COLO668 (cell line): ENCODE measurements at regions not wholly inside any gene's neighbourhood (a gene's known extent, or its start where the extent isn't known, plus 50 kb on each side); places are given as distances from the start of the nearest gene placed in this dataset.
"Not testable (repeated sequence)": the region's sequence is repeated elsewhere in the genome, so short reads cannot be mapped to it uniquely, and the experiment has no call there.

Source experiments
- DNase-seq: peaks from one replicate; lab custom pipeline; 2025; ENCODE audit not compliant: unreplicated experiment; lab: John Stamatoyannopoulos, UW

GRCh38 chr7:25731068-25731845, 420.7 kb upstream of the NFE2L3 start:
- no peak for DNase-seq

DNA sequence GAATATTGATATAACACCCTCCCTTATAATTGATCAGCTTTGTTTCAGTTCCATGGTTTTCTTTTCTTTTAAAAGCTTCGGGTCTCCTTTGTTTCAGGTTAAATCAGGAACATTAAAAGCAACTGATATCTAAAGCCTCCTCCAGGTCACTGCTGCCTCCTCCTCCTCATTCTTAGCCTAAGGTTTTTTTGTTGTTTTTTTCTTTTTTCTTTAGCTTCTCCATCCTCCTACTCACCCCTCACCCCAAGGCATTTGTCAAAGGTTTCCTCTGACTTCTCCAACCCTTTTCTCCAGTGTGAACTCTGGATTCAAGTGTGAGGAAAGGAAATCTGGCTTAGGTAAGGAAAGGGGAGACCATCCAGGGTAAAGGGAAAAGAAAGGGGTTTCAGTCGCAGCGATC, 420.2 kb upstream of the NFE2L3 start:
- no peak for DNase-seq

GRCh38 chr7:25732766-25733217, 419.2 kb upstream of the NFE2L3 start:
- DNase-seq: no peak

DNA sequence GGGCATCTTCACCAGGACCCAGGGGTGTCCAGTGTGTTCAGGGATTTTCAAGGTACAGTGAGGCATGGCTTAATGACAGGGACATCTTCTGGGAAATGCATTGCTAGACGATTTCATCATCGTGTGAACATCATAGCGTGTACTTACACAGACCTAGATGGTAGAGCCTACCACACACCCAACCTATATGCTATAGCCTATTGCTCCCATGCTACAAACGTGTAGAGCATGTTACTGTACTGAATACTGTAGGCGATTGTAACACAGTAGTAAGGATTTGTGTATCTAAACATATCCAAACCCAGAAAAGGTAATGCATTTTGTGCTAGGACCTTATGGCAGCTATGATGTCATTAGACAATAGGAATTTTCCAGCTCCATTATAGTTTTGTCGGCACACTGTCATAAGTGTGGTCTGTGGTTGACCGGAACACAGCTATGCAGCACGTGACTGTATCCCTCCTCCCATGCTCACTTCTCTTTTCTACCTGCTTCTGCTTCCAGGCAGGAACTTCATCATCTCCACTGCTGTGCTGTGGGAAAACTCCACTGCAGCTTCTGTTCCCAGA, 416.2 kb upstream of the NFE2L3 start:
- DNase-seq: no peak

- DNase-seq: no peak
These were observed 413.5 kb upstream of the NFE2L3 start for GRCh38 chr7:25738528-25738927.

- DNase-seq: no peak
These were observed 412.9 kb upstream of the NFE2L3 start for GRCh38 chr7:25739143-25739542.

DNA sequence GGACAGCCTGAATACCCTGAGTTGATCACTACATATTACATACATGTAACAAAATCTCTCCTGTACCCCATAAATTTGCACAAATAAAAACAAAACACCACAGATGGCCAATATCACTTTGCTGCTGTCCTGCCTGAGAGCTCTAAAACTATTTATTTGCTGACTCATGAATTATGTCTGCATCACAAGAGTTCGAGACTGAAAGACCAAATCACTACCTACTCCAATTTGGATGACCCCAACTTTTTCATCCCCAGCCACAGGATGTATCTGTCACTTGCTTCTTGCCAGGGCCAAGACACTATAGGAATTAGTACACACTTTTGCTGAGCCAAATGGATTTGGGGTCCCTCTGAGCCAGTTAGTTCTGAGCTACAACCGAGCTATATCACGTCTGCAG, 409.7 kb upstream of the NFE2L3 start:
- DNase-seq: no peak

- DNase-seq: not testable (repeated sequence)
These were observed 408.1 kb upstream of the NFE2L3 start for GRCh38 chr7:25743670-25744451.

GRCh38 chr7:25750744-25751508, 401.1 kb upstream of the NFE2L3 start:
- no peak for DNase-seq

DNA sequence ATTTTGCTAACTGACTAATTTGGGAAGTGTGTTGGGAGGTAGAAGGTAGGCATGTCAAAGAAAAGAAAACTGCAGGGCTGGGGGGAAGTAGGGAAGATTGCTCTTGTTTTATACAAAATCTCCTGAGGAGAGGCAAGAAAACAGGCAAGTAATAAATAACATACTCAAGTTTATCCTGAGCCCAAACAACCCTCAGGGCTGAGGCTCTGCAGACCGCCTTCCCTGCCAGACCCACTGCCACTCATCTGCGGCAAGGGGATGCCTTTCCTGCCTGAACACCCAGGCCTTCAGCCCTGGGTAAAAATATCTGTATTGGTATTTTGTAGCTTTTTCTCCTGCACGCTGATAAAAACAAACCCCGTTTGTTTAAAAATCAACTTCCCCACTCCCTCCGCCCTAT, 399.8 kb upstream of the NFE2L3 start:
- no peak for DNase-seq

DNA sequence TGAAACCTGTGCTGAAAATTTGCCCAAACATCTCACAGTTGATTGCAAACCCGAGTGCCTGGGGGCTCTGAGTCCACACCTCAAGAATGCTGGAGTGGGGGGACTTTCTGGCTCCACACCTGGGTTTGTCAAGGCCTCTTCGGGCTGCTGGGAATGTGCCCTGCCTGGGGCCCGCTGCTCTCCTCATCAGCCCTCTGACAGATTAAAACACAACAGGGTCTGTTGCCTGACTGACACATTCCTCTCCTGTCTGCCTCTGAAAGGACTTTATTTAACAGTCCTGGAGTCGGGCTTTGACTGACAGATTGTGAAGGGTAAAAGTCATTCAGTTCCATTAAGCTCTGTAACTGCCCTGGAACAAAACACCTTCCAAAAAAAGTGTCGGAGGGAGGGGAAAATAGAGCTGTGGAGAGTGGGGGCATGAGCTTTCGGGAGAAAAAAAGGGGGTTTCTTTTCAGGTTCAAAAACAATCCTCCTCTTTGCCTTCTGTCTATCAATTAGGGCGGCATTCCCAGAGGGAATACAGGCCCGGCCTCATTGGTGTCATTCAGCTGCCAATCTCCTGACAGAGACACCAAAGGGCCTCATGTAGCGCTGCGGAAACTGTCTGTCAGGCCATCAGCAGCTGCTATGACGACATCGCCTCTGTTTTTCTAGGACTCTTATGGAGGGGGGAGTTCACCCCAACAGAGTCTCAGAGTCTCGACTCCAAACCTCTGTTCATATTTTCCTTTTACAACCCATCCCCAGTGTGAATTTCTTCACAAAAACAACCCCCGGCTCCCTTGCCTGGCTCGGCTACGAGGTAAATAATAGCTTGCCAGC, 398.8 kb upstream of the NFE2L3 start:
- DNase-seq: no peak

DNA sequence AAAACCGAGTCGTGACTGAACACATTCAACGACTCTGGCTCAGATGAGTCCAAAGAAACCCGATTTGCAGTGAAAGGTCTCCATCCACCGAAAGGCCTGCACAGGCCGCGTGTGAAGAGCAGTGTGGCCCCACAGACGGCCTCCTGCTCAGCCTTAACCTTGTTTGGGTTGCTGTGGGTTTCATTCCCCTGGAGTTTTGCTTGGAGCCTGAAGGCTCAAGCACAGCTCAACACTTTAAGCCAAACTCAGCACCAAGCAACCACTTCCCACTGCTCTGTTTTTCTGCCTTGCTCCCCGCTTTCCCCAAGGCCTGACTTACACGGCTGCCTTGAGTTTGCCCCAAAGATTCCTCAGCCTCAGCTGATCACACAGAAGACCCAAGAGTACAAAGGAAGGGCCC, 398.2 kb upstream of the NFE2L3 start:
- DNase-seq: no peak

DNA sequence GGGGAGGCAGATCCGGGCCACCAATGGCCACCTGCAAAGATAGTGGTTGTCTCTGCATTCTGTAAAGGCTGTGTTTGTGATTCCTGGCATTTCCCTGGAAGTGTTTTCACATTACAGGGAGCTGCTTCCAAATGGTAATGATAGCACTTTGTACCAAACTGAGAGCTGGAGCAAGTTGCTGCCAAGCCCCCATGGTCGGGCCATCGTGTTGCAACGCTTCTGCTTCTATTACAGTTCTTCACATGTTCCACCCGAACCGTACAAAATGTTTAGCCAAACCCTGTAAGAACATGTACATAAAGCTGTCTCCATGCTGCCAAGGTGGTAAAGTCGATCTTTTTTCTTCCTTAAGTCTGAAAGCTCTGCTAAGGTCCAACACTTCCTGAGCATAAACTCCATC, 397.7 kb upstream of the NFE2L3 start:
- no peak for DNase-seq

GRCh38 chr7:25754751-25755150, 397.2 kb upstream of the NFE2L3 start:
- no peak for DNase-seq

- no peak for DNase-seq
These were observed 395.4 kb upstream of the NFE2L3 start for GRCh38 chr7:25756601-25757000.

DNA sequence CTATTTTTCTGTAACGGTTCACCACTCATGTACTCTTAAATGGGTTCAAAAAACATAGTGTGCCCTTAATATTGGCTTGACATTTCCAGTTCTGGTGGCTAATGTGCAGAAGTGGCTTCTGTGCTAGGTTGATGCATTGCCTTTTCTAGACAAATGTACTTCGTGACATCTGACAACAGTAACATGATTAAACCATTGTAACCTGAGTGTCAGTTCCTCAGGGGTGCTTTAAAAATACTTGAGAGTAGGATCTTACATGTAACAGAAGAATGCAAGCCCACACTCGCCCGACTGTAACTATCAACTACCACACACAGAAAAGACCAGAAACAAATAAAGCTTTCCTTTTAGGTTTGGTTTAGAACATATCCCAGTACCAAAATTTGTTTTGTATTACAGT, 393.4 kb upstream of the NFE2L3 start:
- no peak for DNase-seq

- DNase-seq: no peak
These were observed 392.7 kb upstream of the NFE2L3 start for GRCh38 chr7:25759286-25759685.

GRCh38 chr7:25759748-25760147, 392.2 kb upstream of the NFE2L3 start:
- no peak for DNase-seq

DNA sequence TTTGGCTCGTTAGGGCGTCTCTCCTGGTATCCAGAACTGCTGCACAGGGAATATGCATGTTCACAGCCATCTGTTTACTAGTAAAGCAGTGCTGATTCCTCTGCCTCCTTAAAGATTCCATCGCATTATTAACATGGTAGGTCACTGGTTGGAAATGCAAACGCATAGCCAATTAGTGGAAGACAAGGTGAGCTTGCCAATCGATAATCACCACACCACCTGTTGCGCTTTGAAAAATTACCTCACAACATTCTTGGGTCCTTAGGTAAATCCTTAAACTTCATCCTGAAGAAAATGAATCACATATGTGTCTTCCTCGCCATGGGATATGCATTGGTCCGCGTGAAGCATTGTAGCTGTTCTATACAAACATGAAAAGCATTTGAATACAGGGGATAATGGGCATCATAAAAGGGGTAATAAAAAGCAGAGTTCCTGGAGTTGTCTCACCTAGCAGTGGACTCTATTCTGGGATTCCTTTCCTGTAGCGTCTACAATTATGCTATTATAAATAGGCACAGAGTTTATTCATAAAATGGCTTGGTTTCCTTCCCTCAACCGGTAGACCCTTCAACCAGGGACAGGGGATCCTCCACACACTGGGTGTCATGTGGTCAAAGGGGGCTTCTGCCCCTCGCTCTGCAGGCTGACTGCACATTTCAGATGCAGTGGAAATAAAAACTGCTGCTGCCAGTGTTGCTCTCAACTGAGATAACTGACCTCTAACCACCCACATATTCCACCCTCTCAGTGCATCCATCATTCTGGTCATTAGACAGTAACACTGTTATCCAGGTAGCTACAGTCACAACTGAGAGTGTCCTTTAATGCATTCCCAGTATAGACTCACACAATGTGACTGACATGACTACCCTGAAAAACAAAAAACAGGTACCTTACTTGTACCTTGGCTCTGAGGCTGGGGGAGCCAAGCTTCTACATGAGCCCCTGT, 389.2 kb upstream of the NFE2L3 start:
- DNase-seq: no peak
